HG02981 (cell line): ENCODE measurements at regions not wholly inside any gene's neighbourhood (a gene's known extent, or its start where the extent isn't known, plus 50 kb on each side); places are given as distances from the start of the nearest gene placed in this dataset.

Source experiments
- ATAC-seq: cut with Tn5 transposase; IDR thresholded peaks from one replicate; pipeline ENCODE4 v1.9.1; 2021; ENCODE audit warnings: mild to moderate bottlenecking, moderate library complexity; ENCODE audit not compliant: unreplicated experiment

- ATAC-seq: no peak
These were observed 233.4 kb upstream of the NLRP1 start for GRCh38 chr17:5817475-5818395.

GRCh38 chr17:5819396-5819795 is 235.1 kb upstream of the NLRP1 start:
- no peak for ATAC-seq

GRCh38 chr17:5819921-5820685 is 235.8 kb upstream of the NLRP1 start:
- ATAC-seq: no peak

- ATAC-seq: no peak
These were observed 236.6 kb upstream of the NLRP1 start for GRCh38 chr17:5820721-5821456.

- no peak for ATAC-seq
These were observed 237.5 kb upstream of the NLRP1 start for GRCh38 chr17:5821803-5822202.

GRCh38 chr17:5822281-5823060 is 238.2 kb upstream of the NLRP1 start:
- no peak for ATAC-seq

- ATAC-seq: no peak
These were observed 238.9 kb upstream of the NLRP1 start for GRCh38 chr17:5823219-5823618.

GRCh38 chr17:5825717-5826330 is 241.5 kb upstream of the NLRP1 start:
- no peak for ATAC-seq

GRCh38 chr17:5826384-5826783 is 242.1 kb upstream of the NLRP1 start:
- ATAC-seq: no peak

- ATAC-seq: no peak
These were observed 239.3 kb upstream of the WSCD1 start for GRCh38 chr17:5830921-5831320.

GRCh38 chr17:5832886-5833285 is 237.3 kb upstream of the WSCD1 start:
- ATAC-seq: no peak

GRCh38 chr17:5837055-5837491 is 233.1 kb upstream of the WSCD1 start:
- no peak for ATAC-seq

- ATAC-seq: no peak
These were observed 231.4 kb upstream of the WSCD1 start for GRCh38 chr17:5838661-5839300.

- ATAC-seq: no peak
These were observed 229.2 kb upstream of the WSCD1 start for GRCh38 chr17:5840811-5841446.

GRCh38 chr17:5841862-5842261 is 228.3 kb upstream of the WSCD1 start:
- ATAC-seq: no peak

- no peak for ATAC-seq
These were observed 226.7 kb upstream of the WSCD1 start for GRCh38 chr17:5843366-5844026.

- no peak for ATAC-seq
These were observed 224.2 kb upstream of the WSCD1 start for GRCh38 chr17:5846001-5846400.

- no peak for ATAC-seq
These were observed 215.2 kb upstream of the WSCD1 start for GRCh38 chr17:5854871-5855554.
